ENCODE measurements at regions not wholly inside any gene's neighbourhood (a gene's known extent, or its start where the extent isn't known, plus 50 kb on each side); places are given as distances from the start of the nearest gene placed in this dataset.
"Not testable (repeated sequence)": the region's sequence is repeated elsewhere in the genome, so short reads cannot be mapped to it uniquely, and the experiment has no call there.

GRCh38 chr9:20237686-20238085, 384.6 kb downstream of the MLLT3 start:
- DNase-seq = no peak

DNA sequence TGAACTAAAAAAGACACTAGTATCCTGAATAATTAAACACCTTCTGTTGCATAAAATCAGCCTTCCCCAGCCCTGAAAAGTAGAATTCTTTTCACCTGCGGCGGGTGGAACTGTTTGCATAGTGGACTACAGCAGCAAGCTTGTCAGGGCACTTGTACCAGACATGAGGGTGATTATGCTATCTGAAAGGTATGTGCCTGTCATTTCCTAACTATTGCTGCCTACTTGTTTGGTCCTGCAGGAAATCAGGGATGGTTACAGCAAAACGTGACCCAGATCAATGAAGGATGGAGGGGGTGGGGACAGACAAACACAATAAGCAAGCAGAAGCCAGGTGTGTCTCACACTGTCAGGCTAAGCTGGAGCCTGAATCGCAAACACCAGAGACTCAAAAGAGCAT, 385.6 kb downstream of the MLLT3 start:
- no peak for DNase-seq

- DNase-seq = not testable (repeated sequence)
Observed at GRCh38 chr9:20235206-20235605, 387.1 kb downstream of the MLLT3 start.

- DNase-seq = no peak
Observed at GRCh38 chr9:20228096-20228495, 394.2 kb downstream of the MLLT3 start.

DNA sequence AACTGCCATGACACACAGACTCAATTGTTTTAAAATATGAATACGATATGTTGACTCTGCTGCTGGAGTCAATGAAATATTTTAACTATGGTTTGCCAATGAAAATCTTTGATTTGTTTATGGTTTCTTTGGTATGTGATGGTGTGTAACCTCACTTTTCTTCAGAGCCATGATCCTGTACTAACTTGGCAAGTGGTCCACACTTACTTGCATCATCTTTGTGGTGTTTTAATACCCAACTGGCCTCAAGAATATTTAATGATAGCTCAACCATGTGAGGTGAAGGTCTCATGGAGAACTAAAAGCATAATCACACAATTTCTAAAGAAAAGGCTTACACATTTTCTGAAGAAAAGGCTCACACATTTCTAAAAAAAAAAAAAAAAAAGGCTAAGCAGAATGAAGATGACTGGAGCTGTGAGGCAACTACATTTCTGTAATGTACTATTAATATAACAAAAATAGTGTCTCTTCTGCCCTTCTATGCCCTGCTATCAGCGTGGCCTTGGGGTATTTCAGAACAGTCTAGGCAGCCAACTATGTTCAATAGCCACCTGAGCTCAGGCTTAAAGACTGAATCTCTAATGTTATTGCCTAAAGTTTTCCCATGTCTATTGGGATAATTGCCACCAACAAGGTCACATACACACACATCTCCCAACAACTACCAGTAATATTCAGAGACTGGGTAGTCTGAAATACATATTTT, 395.0 kb downstream of the MLLT3 start:
- DNase-seq = no peak

DNA sequence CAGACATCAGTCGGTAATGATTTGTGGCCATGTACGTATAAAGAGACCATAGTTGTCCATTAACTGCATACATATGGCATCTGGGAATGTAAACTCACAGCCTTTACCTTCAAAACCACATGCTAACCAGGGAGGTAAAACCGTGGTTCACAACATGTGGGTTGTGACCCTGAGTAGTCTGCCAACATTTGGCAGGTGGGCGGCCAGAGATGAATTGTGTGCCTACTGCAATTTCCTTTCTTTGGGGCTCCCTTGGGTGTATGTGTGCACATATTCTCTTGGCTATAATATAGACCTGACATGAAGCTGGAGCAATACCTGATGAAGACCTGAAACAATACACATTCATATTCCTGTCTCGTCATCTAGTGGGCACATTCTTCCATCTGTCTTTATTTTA, 396.0 kb downstream of the MLLT3 start:
- DNase-seq = no peak

DNA sequence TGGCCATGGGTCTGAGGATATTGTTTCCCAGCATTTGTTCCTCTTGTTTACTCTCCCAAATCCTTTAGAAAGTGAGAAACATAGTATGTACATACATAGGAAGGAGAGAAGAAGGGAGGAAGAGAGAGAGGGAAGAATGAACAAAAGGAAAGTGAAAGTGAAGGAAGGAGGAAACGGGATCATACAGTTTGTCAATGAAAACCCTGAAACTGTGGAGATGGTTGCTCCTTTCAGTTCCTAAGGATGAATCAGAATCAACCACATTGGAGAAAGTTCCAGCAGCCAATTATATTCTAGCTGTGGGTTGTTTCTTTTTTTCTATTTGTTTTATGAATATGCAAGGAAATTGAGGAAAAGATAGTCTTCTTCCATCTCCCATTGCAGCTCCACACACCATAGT, 396.5 kb downstream of the MLLT3 start:
- no peak for DNase-seq

DNA sequence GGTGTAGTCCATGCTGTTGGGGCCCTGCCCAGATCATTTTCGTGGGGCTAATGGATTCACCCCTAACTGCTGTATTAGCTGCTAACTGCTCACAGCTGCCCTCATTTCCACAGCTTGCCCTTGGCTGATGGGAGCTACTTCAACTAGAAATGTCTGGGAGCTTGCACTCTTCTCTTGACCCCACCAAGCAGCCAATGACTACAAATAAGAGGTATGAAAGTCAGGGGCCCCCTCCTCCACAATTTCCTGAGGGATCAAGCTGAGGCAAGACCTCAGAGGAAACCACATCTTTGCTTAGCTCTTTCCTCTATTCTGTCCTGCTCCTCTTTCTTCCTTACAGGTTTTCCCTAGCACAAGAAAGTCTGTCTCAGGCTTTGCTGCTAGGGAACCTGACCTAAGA, 397.5 kb downstream of the MLLT3 start:
- DNase-seq = no peak

- DNase-seq = no peak
Observed at GRCh38 chr9:20220286-20220685, 402.0 kb downstream of the MLLT3 start.

DNA sequence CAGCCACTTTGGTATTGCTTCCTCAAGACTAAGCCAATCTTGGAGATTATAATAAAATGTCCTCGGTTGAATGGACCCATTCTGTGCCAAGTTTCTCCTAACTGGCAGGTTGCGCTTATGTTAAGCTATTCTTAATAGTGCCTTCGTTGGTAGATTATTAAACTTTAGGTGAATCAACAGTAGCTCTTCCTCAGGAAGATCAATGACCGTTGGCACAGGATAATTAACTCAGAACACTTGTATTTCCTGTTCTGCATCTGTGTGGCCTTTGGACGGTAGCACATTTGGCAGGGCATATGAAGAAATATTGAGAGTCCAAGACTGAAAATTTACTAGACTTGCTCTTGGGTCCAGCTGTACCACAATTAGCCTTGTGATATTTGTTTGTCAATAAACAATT, 402.9 kb downstream of the MLLT3 start:
- no peak for DNase-seq

GRCh38 chr9:20217596-20217995, 404.7 kb downstream of the MLLT3 start:
- DNase-seq = no peak

DNA sequence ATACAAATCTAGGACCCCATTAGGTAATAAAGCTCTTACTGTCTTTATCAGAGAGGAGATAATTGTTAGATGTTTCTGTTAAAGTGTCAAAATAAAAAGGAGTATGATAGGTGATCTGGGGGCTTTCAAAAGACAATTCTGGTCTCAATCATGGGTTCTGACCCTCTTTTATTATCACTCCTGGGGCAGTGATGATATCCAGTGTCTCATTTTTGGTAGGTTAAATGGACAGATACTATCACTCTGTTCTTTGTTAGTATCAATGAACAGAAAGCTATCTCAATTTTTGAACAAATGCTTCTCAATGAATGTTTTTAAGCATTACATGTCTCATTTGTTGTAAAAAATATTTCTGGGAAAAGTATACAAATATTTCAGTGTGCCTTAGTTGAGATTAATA, 405.9 kb downstream of the MLLT3 start:
- no peak for DNase-seq

GRCh38 chr9:20215552-20215951, 406.7 kb downstream of the MLLT3 start:
- no peak for DNase-seq

GRCh38 chr9:20212806-20213205, 409.5 kb downstream of the MLLT3 start:
- no peak for DNase-seq

- peak; percentile 19 for DNase-seq
Observed at GRCh38 chr9:20209391-20210340, 412.6 kb downstream of the MLLT3 start.

- no peak for DNase-seq
Observed at GRCh38 chr9:20208961-20209371, 413.3 kb downstream of the MLLT3 start.

GRCh38 chr9:20208226-20208625, 414.1 kb downstream of the MLLT3 start:
- no peak for DNase-seq

DNA sequence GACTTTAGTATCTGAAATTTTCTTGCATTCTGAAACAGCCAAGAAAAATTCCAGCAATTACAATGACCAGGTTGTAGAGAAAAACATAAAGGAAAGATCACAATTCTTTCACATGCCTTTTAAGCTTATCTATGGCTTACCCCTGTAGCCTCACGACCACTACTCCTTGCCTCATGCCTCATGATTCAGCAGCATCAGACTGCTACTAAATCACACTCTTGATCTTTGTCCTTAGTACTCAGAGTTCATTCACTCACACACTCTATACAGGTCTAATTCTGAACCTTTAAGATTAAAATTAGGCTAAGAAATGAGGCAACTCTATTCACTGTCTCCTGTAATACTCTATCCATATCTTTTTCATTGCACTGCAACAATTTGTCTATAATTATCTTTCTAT, 415.1 kb downstream of the MLLT3 start:
- no peak for DNase-seq

GRCh38 chr9:20205821-20206220, 416.5 kb downstream of the MLLT3 start:
- DNase-seq = no peak

- no peak for DNase-seq
Observed at GRCh38 chr9:20200991-20201431, 412.2 kb upstream of the SLC24A2 start.

- DNase-seq = no peak
Observed at GRCh38 chr9:20200581-20200980, 411.7 kb upstream of the SLC24A2 start.

GRCh38 chr9:20199111-20199510, 410.3 kb upstream of the SLC24A2 start:
- DNase-seq = no peak

DNA sequence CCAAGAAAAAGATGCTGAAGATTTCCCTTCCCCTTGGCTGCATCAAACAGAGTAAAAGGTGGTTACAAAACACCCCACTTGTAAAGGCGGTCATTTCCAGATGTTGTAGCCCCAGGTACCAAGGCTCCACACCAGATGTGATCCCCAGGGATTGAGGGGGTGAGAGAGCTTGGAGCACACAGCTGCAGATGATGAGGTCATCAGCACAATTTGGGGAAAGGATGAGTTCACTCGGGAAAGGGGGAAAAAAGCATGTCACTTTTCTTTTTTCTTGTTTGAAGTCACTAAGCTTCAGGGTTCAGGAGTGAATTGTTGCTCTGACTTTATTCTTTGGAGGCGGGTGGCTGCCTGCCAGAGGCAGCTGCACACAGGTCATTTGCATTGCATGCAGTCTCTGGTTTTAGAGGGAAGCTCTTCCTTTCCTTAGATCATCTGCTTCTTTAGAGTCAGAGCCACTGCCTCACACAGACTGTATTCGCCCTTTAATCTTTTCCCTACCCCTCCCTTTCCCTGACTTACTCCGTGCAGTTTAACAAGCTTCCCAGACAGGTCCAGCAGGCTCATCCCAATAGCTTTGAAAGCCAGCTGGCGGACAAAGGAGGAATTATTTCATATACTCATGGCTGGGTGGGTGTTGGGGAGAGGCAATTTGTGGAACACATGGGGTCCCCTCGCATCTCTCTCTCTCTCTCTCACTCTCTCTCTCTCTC, 409.3 kb upstream of the SLC24A2 start:
- DNase-seq = no peak
